Endothelial cell of umbilical vein (primary cell): ENCODE measurements at regions not wholly inside any gene's neighbourhood (a gene's known extent, or its start where the extent isn't known, plus 50 kb on each side); places are given as distances from the start of the nearest gene placed in this dataset.

Source experiments
- CTCF ChIP-seq, 2 donors: IDR thresholded peaks; 1 replicate in 1 of 2; 2 replicates in 1 of 2; pipeline ENCODE4 v1.5.1; 2011; ENCODE audit warnings: low read length in 2 of 2, mild to moderate bottlenecking in 2 of 2, moderate library complexity in 2 of 2, control low read depth in 1 of 2, inconsistent platforms in 1 of 2, low read depth in 1 of 2; ENCODE audit not compliant: insufficient read depth in 1 of 2; ENCODE audit errors: extremely low read depth in 1 of 2
- EZH2 ChIP-seq: IDR thresholded peaks from 2 replicates; pipeline ENCODE4 v1.6.1; 2012; ENCODE audit warnings: borderline replicate concordance, low read depth, mild to moderate bottlenecking, moderate library complexity, low read length, inconsistent platforms; ENCODE audit not compliant: severe bottlenecking
- FOS ChIP-seq: IDR thresholded peaks from 2 replicates; pipeline ENCODE4 v1.6.1; 2011; ENCODE audit warnings: mild to moderate bottlenecking, low read length, moderate library complexity, borderline replicate concordance; ENCODE audit not compliant: insufficient read depth
- JUN ChIP-seq: IDR thresholded peaks from 2 replicates; pipeline ENCODE4 v1.6.1; 2011; ENCODE audit warnings: borderline replicate concordance, low read depth; ENCODE audit not compliant: insufficient read length, insufficient read depth
- POLR2A ChIP-seq: IDR thresholded peaks from 2 replicates; pipeline ENCODE4 v1.6.1; 2012; ENCODE audit warnings: low read depth, mild to moderate bottlenecking, control low read depth, low read length
- POLR2AphosphoS5 ChIP-seq: IDR thresholded peaks from 2 replicates; pipeline ENCODE4 v1.6.1; 2012; ENCODE audit warnings: low read depth, mild to moderate bottlenecking, control low read depth, low read length, moderate library complexity; ENCODE audit not compliant: insufficient read depth

- TF ChIP-seq FOS: no peak
- TF ChIP-seq CTCF (IDR thresholded peaks at IDR 0.05; ENCODE audit: extremely low read depth in 1 of 2, insufficient read depth in 1 of 2, low read depth in 1 of 2, low read length in 2 of 2): no peak
- no peak for TF ChIP-seq POLR2A
- no peak for TF ChIP-seq POLR2AphosphoS5
- no peak for TF ChIP-seq EZH2
- TF ChIP-seq JUN: no peak
Observed at GRCh38 chr5:25345240-25345771, 700.5 kb upstream of the CDH10 start.
